Skeletal muscle tissue (tissue), 3 donors: ENCODE measurements at regions not wholly inside any gene's neighbourhood (a gene's known extent, or its start where the extent isn't known, plus 50 kb on each side); places are given as distances from the start of the nearest gene placed in this dataset.

Source experiments
- H3K27ac ChIP-seq: one replicate; pipeline ENCODE4 v1.7.0; 2013; ENCODE audit warnings: mild to moderate bottlenecking, low read depth, low read length, inconsistent platforms
- H3K27me3 ChIP-seq, 3 donors: one replicate each; pipeline ENCODE4 v1.7.0; 2013; ENCODE audit warnings: low read length in 3 of 3; ENCODE audit not compliant: control insufficient read depth in 3 of 3, insufficient read depth in 3 of 3
- H3K36me3 ChIP-seq, 3 donors: one replicate each; pipeline ENCODE4 v1.7.0; 2013; ENCODE audit warnings: low read length in 3 of 3; ENCODE audit not compliant: control insufficient read depth in 3 of 3, insufficient read depth in 3 of 3
- H3K4me1 ChIP-seq, 3 donors: one replicate each; pipeline ENCODE4 v1.7.0; 2013; ENCODE audit warnings: low read length in 3 of 3, mild to moderate bottlenecking in 3 of 3; ENCODE audit not compliant: control insufficient read depth in 3 of 3, insufficient read depth in 3 of 3
- H3K4me3 ChIP-seq, 3 donors: one replicate each; pipeline ENCODE4 v1.7.0; 2013; ENCODE audit warnings: low read length in 3 of 3
- H3K9ac ChIP-seq, 3 donors: one replicate each; pipeline ENCODE4 v1.7.0; 2013; ENCODE audit warnings: low read length in 3 of 3, mild to moderate bottlenecking in 3 of 3, moderate library complexity in 2 of 3, low read depth in 1 of 3
- H3K9me3 ChIP-seq, 3 donors: one replicate each; pipeline ENCODE4 v1.7.0; 2013; ENCODE audit warnings: low read length in 3 of 3; ENCODE audit not compliant: control insufficient read depth in 3 of 3
- donor health status: Osteomylitis.

DNA sequence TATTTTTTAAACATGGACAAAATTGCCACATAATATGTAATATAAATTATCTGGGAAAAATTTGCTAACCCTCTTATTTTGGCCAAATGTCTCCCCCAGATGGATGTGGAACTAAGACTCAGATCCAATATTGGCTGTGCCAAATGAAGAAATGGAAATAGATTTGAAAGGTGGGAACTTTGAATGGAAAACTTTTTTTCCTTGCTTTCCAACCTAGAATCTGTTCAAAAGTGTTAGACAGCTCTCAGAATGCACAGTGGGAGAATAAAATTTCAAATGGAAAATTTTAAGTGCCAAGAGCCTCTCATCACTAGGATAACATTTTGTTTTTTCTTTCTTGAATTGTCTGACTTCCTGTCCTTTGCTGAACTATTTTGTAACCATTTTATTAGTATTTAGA lies 142.6 kb upstream of the GAS1 start:
- Histone ChIP-seq H3K4me1 (peaks cover 18 to 22% (median 22%) of the 10 kb centered on the region in 3 donors), H3K36me3 (no peaks in the 10 kb centered on the region), H3K9ac (no peak overlapping the region), H3K27me3 (no peaks in the 10 kb centered on the region), H3K9me3 (no peaks in the 10 kb centered on the region), H3K27ac (peak overlapping the region; percentile 31), H3K4me3 (no peak overlapping the region)

DNA sequence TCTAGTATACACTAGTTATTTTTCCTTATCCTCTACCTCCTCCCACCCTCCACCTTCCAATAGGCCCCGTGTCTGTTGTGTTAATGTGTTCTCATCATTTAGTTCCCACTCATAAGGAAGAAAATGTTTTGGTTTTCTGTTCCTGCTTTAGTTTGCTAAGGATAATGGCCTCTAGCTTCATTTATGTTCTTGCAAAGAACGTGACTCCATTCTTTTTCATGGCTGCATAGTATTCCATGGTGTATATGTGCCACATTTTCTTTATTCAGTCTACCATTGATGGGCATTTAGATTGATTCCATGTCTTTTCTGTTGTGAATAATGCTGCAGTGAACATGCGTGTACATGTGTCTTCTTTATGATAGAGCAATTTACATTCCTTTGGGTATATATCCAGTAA lies 146.5 kb upstream of the GAS1 start:
- Histone ChIP-seq H3K4me1 (peaks cover 5 to 6% (median 5%) of the 10 kb centered on the region in 3 donors), H3K9ac (no peak overlapping the region), H3K4me3 (no peak overlapping the region), H3K36me3 (no peaks in the 10 kb centered on the region), H3K27ac (no peak overlapping the region), H3K9me3 (no peaks in the 10 kb centered on the region), H3K27me3 (no peaks in the 10 kb centered on the region)

DNA sequence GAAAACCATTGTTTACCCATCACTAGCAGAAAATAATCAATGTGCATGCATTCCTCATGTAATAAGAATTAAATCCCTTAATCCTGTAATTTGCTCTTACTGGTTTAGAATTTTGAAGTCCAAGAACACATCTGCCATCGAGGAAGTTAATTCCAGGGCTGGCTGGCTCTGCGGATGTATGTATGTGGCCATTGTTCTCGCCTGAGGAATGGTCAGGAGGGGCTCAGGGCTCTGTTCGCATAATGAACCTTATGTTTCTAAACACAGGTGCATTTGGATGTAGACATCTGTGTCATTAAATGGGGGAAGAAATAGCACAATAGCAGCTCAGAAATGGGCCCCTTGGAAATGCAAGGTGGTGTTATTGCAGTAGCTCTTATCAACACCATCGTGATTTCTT lies 148.6 kb upstream of the GAS1 start:
- H3K27ac ChIP-seq, result no peak overlapping the region
- H3K9ac ChIP-seq, result no peak overlapping the region
- no peaks in the 10 kb centered on the region for H3K4me1 ChIP-seq
- H3K9me3 ChIP-seq, result no peaks in the 10 kb centered on the region
- H3K36me3 ChIP-seq, result no peaks in the 10 kb centered on the region
- H3K4me3 ChIP-seq, result no peak overlapping the region
- H3K27me3 ChIP-seq, result no peaks in the 10 kb centered on the region

DNA sequence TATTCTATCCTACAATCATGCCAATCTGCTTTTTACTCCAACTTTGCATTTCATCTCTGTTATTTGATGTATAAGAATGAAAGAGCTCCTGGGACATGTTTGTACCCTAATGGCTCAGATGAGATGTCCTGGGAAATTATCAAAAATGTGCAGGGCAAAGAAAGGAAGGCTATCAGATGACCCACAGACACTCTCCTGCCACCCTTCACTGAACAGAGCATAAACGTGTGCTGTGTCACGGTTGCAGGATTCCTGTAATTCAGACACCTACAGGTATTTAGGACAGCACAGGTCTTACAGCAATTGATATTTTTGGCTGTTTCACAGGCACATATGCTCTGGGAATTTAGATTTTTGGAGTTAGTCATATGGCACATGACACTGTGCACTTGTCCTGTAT lies 149.2 kb upstream of the GAS1 start:
- no peak overlapping the region for H3K4me3 ChIP-seq
- no peak overlapping the region for H3K27ac ChIP-seq
- no peaks in the 10 kb centered on the region for H3K27me3 ChIP-seq
- no peaks in the 10 kb centered on the region for H3K36me3 ChIP-seq
- H3K4me1 ChIP-seq, result no peaks in the 10 kb centered on the region
- H3K9me3 ChIP-seq, result no peaks in the 10 kb centered on the region
- H3K9ac ChIP-seq, result no peak overlapping the region

DNA sequence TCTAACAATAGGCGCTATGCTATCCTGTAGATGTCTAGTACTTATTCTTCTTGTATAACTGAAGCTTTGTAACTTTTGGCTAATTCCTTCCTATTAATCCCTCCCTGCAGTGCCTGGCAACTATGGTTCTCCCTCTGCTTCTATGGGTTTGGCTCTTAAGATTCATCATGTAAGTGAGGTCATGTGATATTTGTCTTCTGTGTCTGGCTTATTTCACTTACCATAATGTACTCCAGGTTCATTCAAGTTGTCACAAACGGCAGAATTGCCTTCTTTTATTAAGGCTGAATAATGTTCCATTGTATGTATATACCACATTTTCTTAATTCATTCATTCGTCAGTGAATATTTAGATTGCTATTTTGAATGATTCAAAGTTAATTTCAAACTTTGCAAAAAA lies 149.9 kb upstream of the GAS1 start:
- no peaks in the 10 kb centered on the region for H3K27me3 ChIP-seq
- H3K36me3 ChIP-seq, result no peaks in the 10 kb centered on the region
- H3K27ac ChIP-seq, result no peak overlapping the region
- H3K9me3 ChIP-seq, result no peaks in the 10 kb centered on the region
- no peak overlapping the region for H3K9ac ChIP-seq
- H3K4me1 ChIP-seq, result no peaks in the 10 kb centered on the region
- no peak overlapping the region for H3K4me3 ChIP-seq

DNA sequence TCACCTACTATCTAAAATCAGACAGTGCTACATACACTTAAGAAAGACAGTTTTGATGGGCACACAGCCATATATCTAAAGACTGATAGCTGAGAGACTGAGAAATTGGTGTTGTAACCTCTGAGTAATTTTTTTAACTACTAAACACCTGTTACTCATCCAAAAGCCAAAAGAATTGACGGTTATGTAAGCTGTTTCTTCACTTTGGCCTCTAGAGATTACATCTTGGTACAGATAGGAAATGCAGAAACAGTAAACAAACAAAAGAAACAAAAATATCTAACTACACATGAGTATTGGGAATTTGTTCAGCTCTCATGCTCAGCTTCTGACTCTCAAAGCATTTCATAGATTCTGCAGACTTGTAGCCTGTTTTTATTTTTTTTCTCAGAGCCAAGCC lies 152.1 kb upstream of the GAS1 start:
- Histone ChIP-seq H3K9me3 (no peaks in the 10 kb centered on the region), H3K4me3 (no peak overlapping the region), H3K4me1 (no peaks in the 10 kb centered on the region), H3K36me3 (no peaks in the 10 kb centered on the region), H3K27ac (no peak overlapping the region), H3K27me3 (no peaks in the 10 kb centered on the region), H3K9ac (no peak overlapping the region)

DNA sequence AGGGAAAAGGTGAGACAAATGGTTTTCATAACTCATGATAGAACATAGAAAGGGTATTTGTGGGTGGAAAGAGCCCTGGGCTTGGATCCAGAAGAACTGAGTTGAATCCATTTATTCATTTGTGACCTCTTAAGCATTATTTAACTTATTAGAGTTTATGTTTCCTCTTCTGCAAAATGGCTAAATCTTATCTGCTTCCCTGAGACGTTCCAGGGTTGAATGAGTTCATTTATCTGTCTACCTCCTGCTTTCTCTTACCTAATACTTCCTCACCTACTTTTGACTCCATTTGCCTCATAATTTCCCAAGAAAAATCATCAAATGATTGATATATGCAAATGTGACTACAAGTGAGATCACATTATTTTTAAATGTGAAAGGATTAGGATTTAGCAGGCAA lies 152.7 kb upstream of the GAS1 start:
- no peaks in the 10 kb centered on the region for H3K9me3 ChIP-seq
- H3K36me3 ChIP-seq, result no peaks in the 10 kb centered on the region
- H3K27me3 ChIP-seq, result no peaks in the 10 kb centered on the region
- H3K4me3 ChIP-seq, result no peak overlapping the region
- no peaks in the 10 kb centered on the region for H3K4me1 ChIP-seq
- H3K27ac ChIP-seq, result no peak overlapping the region
- H3K9ac ChIP-seq, result no peak overlapping the region

DNA sequence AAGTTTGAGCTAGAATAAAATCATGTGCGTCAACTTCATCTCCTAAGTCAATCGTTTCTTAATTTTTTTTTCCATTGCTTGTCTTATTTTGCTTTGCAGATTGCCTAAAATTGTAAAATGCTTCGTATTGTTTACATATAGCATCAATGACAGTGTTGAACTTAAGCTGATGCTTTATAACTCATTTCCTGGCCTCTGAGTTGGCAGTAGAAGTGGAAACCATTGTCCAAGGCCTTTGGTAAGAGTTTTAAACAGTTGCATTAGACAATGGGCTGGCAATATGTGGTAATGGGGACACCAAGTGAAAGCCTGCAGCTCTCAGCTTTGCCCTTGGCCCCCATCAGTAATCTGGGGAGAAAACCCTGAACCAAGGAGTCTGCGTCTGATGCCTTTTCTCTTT lies 154.8 kb upstream of the GAS1 start:
- Histone ChIP-seq H3K27me3 (no peaks in the 10 kb centered on the region), H3K9me3 (no peaks in the 10 kb centered on the region), H3K27ac (no peak overlapping the region), H3K9ac (no peak overlapping the region), H3K4me3 (no peak overlapping the region), H3K36me3 (no peaks in the 10 kb centered on the region), H3K4me1 (peaks cover 0 to 4% (median 0%) of the 10 kb centered on the region in 3 donors)

DNA sequence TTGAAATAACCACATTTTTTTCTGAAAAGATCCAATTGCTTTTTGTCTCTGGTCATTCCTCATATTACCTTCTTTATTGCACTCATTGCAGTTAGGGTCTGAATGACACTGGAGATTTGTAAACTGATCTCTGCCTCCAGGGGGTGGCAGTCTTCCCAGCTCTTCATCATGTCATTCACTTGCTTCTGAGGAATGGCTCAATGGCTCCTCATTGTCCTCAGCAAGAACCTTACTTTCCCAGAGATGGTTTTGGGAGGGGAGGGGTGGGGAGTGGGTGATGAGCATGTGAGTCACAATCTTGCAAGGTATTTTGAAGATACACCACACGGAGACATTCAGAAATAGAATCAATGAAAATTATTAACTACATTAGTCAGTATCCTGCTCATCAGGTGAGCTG lies 159.8 kb upstream of the GAS1 start:
- H3K36me3 ChIP-seq, result no peaks in the 10 kb centered on the region
- no peak overlapping the region for H3K4me3 ChIP-seq
- no peaks in the 10 kb centered on the region for H3K9me3 ChIP-seq
- no peak overlapping the region for H3K9ac ChIP-seq
- no peaks in the 10 kb centered on the region for H3K27me3 ChIP-seq
- no peak overlapping the region for H3K27ac ChIP-seq
- peaks cover 2 to 15% (median 4%) of the 10 kb centered on the region in 3 donors for H3K4me1 ChIP-seq

DNA sequence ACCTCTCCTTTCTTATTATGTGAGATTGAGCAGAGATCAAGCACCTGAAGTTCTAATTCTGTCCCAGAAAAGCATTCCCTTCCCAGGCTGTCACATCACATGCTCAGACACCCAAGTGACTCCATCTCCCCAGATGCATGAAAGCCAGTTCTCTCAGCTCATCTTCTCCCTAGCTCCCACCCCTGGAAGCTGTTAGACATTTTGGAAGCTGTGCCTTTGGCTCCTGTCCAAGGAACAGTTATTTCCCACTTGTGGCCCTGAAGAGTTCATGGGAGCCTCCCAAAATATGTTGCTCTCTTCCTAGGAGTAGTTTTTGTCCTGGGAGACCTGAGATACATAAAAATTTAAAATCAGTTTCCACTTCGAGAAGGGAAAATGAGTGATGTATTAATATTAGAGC lies 161.4 kb upstream of the GAS1 start:
- no peaks in the 10 kb centered on the region for H3K9me3 ChIP-seq
- no peak overlapping the region for H3K27ac ChIP-seq
- no peaks in the 10 kb centered on the region for H3K36me3 ChIP-seq
- no peak overlapping the region for H3K9ac ChIP-seq
- peaks cover 2 to 15% (median 4%) of the 10 kb centered on the region in 3 donors for H3K4me1 ChIP-seq
- H3K27me3 ChIP-seq, result no peaks in the 10 kb centered on the region
- no peak overlapping the region for H3K4me3 ChIP-seq

DNA sequence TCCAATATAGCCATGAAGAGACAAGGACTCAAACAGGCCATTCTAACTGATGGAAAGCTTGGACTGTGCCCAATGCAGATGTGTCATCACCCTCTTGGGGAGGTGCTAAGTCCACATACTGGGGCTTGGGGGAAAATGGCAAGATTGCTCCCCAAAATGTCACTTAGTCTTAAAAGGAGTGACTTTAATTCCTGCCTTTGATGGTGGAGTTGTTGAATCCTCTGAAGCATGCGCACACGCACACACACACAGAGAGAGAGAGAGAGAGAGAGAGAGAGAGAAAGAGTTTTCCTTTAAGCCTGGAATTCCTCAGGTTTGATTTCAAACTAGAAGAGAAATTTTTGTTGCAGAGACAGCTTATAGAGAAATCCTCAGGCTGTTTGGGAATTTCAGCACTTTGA lies 161.9 kb upstream of the GAS1 start:
- no peak overlapping the region for H3K4me3 ChIP-seq
- H3K36me3 ChIP-seq, result no peaks in the 10 kb centered on the region
- no peak overlapping the region for H3K27ac ChIP-seq
- H3K9ac ChIP-seq, result no peak overlapping the region
- H3K27me3 ChIP-seq, result no peaks in the 10 kb centered on the region
- peaks cover 2 to 15% (median 4%) of the 10 kb centered on the region in 3 donors for H3K4me1 ChIP-seq
- no peaks in the 10 kb centered on the region for H3K9me3 ChIP-seq
